Keratinocyte (primary cell): ENCODE measurements at regions not wholly inside any gene's neighbourhood (a gene's known extent, or its start where the extent isn't known, plus 50 kb on each side); places are given as distances from the start of the nearest gene placed in this dataset.

Experiments
- DNase-seq: peaks from one replicate; pipeline ENCODE4 v3.0.0-alpha.2; 2011; ENCODE audit warnings: low read depth, missing footprints, low spot score
- FAIRE-seq: peaks from 2 replicates; lab custom pipeline; 2011; peaks lifted over from hg19 to GRCh38; lab: Jason Lieb, UNC
- H2AFZ ChIP-seq: 2 replicates; pipeline ENCODE4 v1.6.0; 2012; ENCODE audit warnings: low read length, control low read depth, inconsistent platforms; ENCODE audit not compliant: control insufficient read depth
- H3K27ac ChIP-seq: 2 replicates; pipeline ENCODE4 v1.5.1; 2011; ENCODE audit warnings: low read length; ENCODE audit not compliant: control insufficient read depth, insufficient read depth
- H3K27me3 ChIP-seq: 3 replicates; pipeline ENCODE4 v1.6.0; 2011; ENCODE audit warnings: low read length; ENCODE audit not compliant: control insufficient read depth, insufficient read depth; ENCODE audit errors: extremely low read depth
- H3K36me3 ChIP-seq, 2 experiments: 2 replicates in 1 of 2; 3 replicates in 1 of 2; pipeline ENCODE4 v1.5.1; 2011; ENCODE audit warnings: low read length in 2 of 2, mild to moderate bottlenecking in 1 of 2; ENCODE audit not compliant: control insufficient read depth in 2 of 2, insufficient read depth in 2 of 2; ENCODE audit errors: extremely low read depth in 1 of 2
- H3K4me1 ChIP-seq: 3 replicates; pipeline ENCODE4 v1.5.1; 2011; ENCODE audit warnings: low read length; ENCODE audit not compliant: control insufficient read depth, insufficient read depth; ENCODE audit errors: extremely low read depth
- H3K4me2 ChIP-seq: 3 replicates; pipeline ENCODE4 v1.6.0; 2011; ENCODE audit warnings: low read depth, low read length; ENCODE audit not compliant: control insufficient read depth, insufficient read depth; ENCODE audit errors: extremely low read depth
- H3K4me3 ChIP-seq, 3 experiments: fragments of 200-600 bp in 1 of 3; sonication (generic) in 1 of 3; 2 replicates in 2 of 3; 3 replicates in 1 of 3; pipeline ENCODE4 v1.5.1; 2011 to 2016; ENCODE audit warnings: low read length in 3 of 3, mild to moderate bottlenecking in 3 of 3, control low read depth in 2 of 3, inconsistent platforms in 1 of 3, low read depth in 1 of 3, mixed read lengths in 1 of 3, mixed run types in 1 of 3, moderate library complexity in 1 of 3; ENCODE audit not compliant: control insufficient read depth in 2 of 3, insufficient read depth in 2 of 3; ENCODE audit errors: extremely low read depth in 1 of 3
- H3K79me2 ChIP-seq: 2 replicates; pipeline ENCODE4 v1.6.0; 2012; ENCODE audit warnings: low read length; ENCODE audit not compliant: control insufficient read depth, insufficient read depth
- H3K9ac ChIP-seq: 3 replicates; pipeline ENCODE4 v1.6.0; 2011; ENCODE audit warnings: low read length; ENCODE audit not compliant: control insufficient read depth, insufficient read depth; ENCODE audit errors: extremely low read depth
- H3K9me1 ChIP-seq: 3 replicates; pipeline ENCODE4 v1.6.0; 2011; ENCODE audit warnings: low read length; ENCODE audit not compliant: control insufficient read depth, insufficient read depth; ENCODE audit errors: extremely low read depth
- H3K9me3 ChIP-seq: 2 replicates; pipeline ENCODE4 v1.5.1; 2012; ENCODE audit warnings: low read depth, low read length; ENCODE audit not compliant: control insufficient read depth
- H4K20me1 ChIP-seq: 3 replicates; pipeline ENCODE4 v1.6.0; 2011; ENCODE audit warnings: low read length; ENCODE audit not compliant: control insufficient read depth, insufficient read depth; ENCODE audit errors: extremely low read depth
- EZH2 ChIP-seq: IDR thresholded peaks from one replicate; pipeline ENCODE4 v1.6.1; 2012; ENCODE audit warnings: inconsistent platforms, mild to moderate bottlenecking, low read length, moderate library complexity
- dilution Hi-C: fragments of 300-500 bp; cut with MboI; formaldehyde crosslinking; loops from one replicate; pipeline ENCODE4 v1.7.0; 2020; ENCODE audit warnings: low sequenced_read_pairs; ENCODE audit not compliant: extremely low pct_ligation_motif_present
- TF ChIP-seq, protein P1 (sequence below), 3 experiments: IDR thresholded peaks in 1 of 3; conservative IDR thresholded peaks in 1 of 3; optimal IDR thresholded peaks in 1 of 3; 2 replicates in 2 of 3; 3 replicates in 1 of 3; pipeline versions ENCODE3 to v1.5.1; 2011; ENCODE audit warnings: low read length in 3 of 3, mild to moderate bottlenecking in 3 of 3, moderate library complexity in 2 of 3, control low read depth in 1 of 3, inconsistent platforms in 1 of 3; ENCODE audit not compliant: insufficient read depth in 2 of 3; ENCODE audit errors: extremely low read depth in 1 of 3

DNA sequence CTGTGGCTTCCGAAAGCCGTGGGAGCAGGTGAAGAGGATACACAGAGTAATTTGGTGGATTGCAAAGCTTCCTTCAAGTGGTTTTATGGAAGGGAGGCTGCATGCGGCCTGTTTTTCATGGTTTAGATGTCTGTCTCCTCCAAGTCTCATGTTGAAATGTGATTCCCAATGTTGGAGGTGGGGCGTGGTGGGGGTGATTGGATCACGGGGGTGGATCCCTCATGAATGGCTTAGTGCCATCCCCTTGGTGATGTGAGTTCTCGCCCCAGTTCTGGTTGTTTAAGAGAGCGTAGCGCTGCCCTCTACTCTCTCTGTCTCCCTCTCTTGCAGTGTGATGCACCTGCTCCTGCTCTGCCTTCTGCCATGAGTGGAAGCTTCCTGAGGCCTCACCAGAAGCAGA, 247.8 kb upstream of the B3GAT1 start:
- Histone ChIP-seq H3K9me3 (peaks cover 3% of the 10 kb centered on the region), H3K27me3 (no peaks in the 10 kb centered on the region), H3K4me3 (no peak overlapping the region), H3K27ac (no peak overlapping the region), H3K79me2 (no peaks in the 10 kb centered on the region), H3K9ac (no peak overlapping the region), H3K4me1 (no peaks in the 10 kb centered on the region), H4K20me1 (no peaks in the 10 kb centered on the region), H3K36me3 (no peaks in the 10 kb centered on the region), H2AFZ (no peak overlapping the region), H3K4me2 (no peak overlapping the region), H3K9me1 (no peaks in the 10 kb centered on the region)
- dilution Hi-C loops: no loop called here
- no peak for TF ChIP-seq EZH2
- TF ChIP-seq, protein P1, sequence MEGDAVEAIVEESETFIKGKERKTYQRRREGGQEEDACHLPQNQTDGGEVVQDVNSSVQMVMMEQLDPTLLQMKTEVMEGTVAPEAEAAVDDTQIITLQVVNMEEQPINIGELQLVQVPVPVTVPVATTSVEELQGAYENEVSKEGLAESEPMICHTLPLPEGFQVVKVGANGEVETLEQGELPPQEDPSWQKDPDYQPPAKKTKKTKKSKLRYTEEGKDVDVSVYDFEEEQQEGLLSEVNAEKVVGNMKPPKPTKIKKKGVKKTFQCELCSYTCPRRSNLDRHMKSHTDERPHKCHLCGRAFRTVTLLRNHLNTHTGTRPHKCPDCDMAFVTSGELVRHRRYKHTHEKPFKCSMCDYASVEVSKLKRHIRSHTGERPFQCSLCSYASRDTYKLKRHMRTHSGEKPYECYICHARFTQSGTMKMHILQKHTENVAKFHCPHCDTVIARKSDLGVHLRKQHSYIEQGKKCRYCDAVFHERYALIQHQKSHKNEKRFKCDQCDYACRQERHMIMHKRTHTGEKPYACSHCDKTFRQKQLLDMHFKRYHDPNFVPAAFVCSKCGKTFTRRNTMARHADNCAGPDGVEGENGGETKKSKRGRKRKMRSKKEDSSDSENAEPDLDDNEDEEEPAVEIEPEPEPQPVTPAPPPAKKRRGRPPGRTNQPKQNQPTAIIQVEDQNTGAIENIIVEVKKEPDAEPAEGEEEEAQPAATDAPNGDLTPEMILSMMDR (optimal IDR thresholded peaks at IDR 0.05 in 1 of 3, IDR thresholded peaks at IDR 0.05 in 1 of 3, conservative IDR thresholded peaks at IDR 0.05 in 1 of 3; ENCODE audit: extremely low read depth in 1 of 3, insufficient read depth in 2 of 3, low read length in 3 of 3): no peak
- FAIRE-seq (no peak), DNase-seq (no peak)

DNA sequence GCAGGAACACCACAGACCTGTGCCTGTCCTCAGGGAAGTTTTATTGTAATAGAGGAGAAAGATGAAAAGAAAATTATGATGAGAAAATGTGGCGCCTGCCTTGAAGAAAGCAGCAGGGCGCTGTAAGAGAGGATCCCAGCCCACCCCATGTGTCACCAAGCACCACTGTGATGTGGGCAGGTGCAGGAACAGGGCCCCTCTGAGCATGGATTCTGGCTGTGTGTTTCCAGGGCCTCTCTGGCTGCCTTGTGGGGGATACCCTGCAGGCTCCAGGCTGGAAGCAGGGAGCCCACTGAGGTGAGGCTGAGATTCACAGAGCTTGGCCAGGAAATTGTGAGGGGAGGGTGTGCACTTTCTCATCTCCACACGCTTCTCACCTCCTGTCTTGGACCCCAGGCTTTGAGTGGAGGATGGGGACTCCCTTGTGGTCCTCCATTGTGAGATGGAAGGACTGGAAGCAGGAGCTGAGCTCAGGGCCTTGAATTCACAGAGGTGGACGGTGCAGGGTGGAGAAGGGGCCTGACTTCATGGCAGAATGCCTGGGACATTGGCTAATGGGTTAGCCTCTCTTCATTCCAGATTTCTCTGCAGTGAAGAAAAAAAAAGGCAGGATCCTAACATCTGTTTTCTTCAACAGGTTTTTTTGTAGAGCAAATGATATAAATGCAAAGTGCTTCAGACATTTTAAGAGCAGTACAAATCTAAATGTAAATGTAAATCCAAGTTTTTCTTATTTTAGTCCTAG, 246.6 kb upstream of the B3GAT1 start:
- no peak overlapping the region for H3K27ac ChIP-seq
- no peak overlapping the region for H2AFZ ChIP-seq
- no peak for FAIRE-seq
- H3K36me3 ChIP-seq: no peaks in the 10 kb centered on the region
- no peaks in the 10 kb centered on the region for H3K27me3 ChIP-seq
- TF ChIP-seq, protein P1 (optimal IDR thresholded peaks at IDR 0.05 in 1 of 3, IDR thresholded peaks at IDR 0.05 in 1 of 3, conservative IDR thresholded peaks at IDR 0.05 in 1 of 3; ENCODE audit: extremely low read depth in 1 of 3, insufficient read depth in 2 of 3, low read length in 3 of 3): no peak
- no peak for TF ChIP-seq EZH2
- H3K9ac ChIP-seq: no peak overlapping the region
- H3K4me2 ChIP-seq: no peak overlapping the region
- H3K9me1 ChIP-seq: no peaks in the 10 kb centered on the region
- no peaks in the 10 kb centered on the region for H3K79me2 ChIP-seq
- peaks cover 2% of the 10 kb centered on the region for H3K9me3 ChIP-seq
- DNase-seq: no peak
- dilution Hi-C loops: no loop called here
- no peaks in the 10 kb centered on the region for H3K4me1 ChIP-seq
- no peaks in the 10 kb centered on the region for H4K20me1 ChIP-seq
- no peak overlapping the region for H3K4me3 ChIP-seq
